ENCODE measurements at regions not wholly inside any gene's neighbourhood (a gene's known extent, or its start where the extent isn't known, plus 50 kb on each side); places are given as distances from the start of the nearest gene placed in this dataset.

DNA sequence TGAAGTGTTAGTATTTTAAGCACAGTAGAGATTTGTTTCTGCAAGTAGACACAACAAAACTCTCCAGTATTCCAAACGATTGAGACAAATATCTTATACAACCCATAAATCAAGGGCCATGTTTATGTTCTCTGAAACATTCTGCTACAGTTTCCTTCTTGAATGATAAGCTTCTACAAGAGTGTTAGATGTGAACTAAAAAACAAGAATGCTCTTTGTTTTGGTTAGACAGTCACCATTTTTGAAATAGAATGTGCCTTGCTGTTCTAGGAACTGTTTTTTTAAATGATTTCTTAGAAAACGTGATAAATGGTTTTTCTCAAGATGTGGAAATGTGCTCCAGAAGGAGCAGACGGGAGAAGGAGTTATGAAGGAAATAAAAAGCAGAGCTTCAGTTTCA is 1656.3 kb upstream of the FLRT2 start:
- no peak for TF ChIP-seq TAF1 (IDR thresholded peaks at IDR 0.05; ENCODE audit: low read depth, low read length)
- no peak for TF ChIP-seq POLR2A (IDR thresholded peaks at IDR 0.05; ENCODE audit: low read depth, low read length)

Measured in GM12891 (cell line).